SW480 (cell line): ENCODE measurements at regions not wholly inside any gene's neighbourhood (a gene's known extent, or its start where the extent isn't known, plus 50 kb on each side); places are given as distances from the start of the nearest gene placed in this dataset.
"Not testable (repeated sequence)": the region's sequence is repeated elsewhere in the genome, so short reads cannot be mapped to it uniquely, and the experiment has no call there.

Source experiments
- DNase-seq: peaks from one replicate; pipeline ENCODE4 v3.0.0-alpha.2; 2016; ENCODE audit warnings: low spot score

DNA sequence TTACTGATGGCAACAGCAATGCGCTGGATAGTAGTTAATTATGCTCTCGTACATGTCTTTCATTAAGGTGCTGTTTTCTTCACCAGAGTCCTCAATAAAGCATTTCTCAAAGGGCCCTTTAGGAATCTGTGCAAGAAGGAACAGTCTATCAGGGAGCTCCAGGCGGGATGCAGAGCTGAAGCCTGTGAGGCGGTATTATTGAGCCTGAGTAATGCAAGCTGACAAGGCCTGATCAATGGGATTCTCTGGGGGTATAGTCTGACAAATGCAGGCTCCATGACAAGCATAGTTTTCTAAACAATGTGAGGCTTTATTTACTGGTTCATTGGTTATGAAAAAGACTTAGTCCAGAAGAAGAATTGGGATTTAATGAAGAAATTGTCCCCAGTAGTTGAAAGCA is 530.9 kb upstream of the CBLB start:
- DNase-seq, result no peak

DNA sequence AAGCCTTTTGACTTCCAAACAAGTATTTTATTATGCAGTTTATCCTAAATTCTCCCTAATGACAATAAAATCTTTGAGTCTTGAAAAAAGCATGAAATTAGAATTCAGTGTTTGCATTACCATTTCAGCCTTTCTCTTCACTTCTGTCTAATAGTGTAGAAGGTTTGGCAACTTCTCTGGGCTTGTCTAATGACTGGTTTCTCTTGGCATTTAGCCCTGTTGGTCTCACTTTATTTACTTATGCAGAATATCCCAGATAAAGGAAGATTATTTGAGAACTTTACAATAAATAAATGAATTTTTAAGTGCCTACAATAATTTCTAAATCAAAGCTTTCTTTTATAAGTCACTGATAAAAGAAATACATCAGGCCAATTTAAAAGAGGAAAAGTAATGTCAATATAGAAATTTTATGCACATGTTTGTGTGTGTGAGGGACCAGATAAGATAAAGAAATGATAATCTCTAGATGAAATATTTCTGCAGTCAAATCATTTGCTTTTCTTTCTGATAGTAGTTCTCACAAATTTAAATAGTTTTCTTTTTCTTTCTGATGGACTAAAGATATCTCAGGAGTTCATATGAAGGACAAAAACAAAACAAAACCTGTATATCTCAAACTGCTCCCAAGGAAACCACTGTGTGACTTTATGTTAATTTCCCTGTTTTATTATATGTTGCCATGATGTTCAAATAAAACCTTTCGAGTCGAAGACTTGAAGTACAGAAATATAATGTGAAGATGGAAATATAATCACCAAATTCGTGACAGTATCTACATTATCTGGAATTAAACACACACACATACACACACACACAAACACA is 533.1 kb upstream of the CBLB start:
- no peak for DNase-seq

DNA sequence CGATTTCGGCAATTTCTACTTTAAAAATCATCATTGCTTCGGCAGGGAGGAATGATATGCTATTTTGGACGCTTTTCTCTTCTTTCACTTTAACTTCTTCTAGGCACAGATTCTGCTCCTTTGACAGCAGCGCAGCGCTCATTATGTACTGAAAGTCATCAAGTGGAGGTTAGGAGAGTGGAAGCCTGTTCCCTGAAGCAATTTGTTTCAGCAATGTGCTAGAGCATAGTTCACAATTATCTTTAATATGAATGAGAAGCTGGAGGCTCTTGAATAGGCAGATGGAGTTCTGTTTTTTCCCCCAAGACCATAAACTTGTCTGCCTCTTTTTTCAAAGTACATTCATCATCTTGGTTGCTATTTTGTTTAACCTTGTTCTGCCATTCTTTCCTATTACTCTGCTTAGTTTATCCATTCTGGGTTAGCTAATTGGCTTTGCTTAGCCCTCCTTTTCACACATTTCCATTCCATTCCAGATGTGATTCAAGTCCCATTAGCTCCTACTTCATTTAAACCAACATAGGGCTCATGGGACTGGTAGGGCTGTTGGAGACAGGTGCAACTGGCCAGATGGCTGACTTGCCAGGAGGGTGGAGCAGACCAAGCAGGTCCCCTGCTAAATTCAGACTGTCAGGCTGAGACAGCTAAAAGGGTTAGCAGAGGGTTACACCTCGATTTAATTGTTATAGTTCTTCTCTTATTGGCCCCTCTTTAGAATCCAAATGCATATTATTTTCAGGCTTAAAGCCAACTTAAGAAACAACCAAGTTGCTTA is 534.7 kb upstream of the CBLB start:
- no peak for DNase-seq

DNA sequence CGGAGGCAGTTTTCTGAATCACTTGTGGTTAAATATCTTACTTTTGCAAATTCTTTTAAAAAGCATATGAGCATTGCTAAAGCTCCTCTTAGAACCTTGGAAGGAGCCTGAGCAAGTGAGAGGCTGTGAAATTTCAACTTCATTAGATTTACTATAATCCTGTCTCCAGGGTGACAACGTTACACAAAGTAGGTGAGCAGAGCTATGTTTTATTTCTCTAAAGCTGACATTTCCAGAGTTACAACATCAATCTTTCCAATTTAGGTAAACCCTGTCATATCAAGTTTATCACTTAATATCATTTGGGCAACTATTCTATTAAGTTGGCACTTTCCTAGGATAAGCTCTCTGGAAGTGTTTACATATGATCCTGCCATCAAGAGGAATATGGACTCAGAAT is 544.9 kb upstream of the CBLB start:
- DNase-seq, result no peak

DNA sequence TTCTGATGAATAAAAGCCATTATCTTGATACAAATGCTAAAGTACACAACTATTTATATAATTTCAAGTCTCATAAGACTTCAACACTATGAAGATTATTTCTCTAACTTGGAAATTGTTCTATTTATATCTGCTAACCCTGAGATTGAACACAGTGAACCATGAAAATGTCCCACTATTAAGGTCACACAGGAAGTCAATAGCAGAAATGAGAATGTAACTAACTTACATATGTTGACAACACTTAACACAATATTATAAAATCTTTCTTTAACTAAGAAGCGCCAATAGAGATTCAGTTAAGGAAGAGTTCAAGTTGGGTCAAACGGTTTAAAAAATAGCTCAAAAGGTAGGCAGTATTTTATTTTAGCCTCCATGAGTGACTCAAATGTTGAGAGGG is 551.8 kb upstream of the CBLB start:
- DNase-seq, result no peak

DNA sequence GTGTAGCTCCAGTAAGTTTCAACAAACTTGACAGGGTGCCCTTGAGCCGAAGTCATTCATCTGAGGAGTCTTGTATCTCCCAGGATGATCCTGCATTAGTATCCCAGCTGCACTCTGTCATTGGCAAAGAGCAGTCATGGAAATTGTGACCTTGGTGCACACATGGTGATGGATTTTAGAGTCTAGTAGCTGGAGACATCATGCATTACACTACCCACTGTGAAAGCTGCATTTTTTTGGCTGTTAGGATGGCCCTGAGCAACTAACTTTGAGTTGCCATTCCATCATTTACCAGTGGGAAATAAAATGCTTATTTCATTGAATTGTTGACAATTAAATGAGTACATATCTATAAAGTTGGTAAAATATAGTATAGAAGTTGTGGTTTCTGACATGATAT is 552.6 kb upstream of the CBLB start:
- no peak for DNase-seq

DNA sequence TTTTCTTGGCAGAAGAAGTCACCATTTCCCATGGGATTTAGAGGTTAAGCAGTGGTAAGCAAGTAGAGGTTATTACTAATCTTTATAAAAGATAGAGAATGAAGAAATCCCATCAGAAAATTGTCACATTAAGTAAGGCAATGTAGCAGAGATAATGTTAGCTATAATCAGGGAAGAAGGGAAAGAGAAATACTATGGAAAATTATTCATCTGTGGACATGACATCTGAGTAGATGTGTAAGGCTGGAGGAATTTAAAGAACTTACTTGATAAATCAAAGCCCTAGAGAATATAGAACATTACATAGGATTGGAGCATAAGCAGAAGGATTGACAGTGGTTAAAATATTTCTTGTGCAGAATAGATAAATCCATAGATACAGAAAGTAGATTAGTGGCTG is 553.1 kb upstream of the CBLB start:
- no peak for DNase-seq

DNA sequence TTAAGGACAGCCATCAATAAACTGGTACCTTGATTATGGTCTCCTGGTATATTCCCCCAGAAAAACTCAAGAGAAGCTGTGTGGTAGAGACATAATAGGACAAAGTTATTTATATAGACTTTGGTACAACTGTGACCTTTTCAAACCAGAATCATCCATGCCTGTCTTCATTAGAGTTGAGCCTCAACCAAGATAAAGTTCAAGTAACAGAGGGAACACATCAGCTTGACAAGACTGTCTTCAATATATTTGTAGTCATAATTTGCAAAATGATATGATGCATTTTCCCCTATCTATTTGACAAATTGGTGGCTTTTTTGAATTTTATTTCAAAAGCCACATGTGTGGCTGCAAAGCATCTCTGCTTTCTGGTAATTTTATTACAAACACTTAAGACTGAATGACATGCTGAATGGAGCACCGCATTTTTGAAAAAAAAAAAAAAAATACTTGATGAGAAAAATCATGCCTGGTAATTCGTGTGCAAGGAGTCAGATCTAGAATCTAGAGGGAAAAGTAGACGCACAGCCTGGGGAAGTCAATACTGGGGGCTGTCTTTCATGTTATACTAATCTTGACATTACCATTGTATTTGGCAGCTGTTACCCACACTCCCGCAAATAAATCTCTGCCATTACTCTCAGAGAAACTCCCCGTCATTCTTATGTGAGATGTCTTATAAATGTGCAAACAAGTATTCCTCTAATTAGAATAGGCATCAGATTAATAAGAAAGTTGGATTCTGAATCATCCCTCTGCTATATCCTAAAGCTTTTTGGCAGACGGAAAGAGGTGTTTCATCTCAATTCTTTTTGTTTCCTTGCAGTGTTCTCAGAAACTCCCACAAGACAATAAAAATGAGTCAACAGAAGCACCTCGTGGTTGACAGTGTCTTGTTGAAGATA is 554.8 kb upstream of the CBLB start:
- no peak for DNase-seq

DNA sequence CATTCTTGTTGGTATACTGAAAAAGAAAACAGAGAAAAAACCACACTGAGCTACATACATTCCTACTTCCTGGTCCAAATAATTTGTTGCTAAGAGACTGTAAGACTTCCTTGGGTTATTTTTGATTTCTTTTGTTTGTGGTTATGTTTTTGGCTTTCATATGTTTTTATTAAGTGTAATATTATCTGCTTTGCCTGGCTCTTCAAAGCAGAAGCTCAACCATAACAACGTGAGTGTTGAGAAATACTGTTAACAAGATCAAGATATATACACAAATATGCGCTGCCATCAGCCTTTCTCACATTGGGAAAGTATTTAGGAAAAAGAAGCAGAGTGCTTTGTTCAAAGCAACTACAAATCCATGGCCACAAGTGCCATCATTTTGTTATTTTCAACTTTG is 556.2 kb upstream of the CBLB start:
- no peak for DNase-seq

DNA sequence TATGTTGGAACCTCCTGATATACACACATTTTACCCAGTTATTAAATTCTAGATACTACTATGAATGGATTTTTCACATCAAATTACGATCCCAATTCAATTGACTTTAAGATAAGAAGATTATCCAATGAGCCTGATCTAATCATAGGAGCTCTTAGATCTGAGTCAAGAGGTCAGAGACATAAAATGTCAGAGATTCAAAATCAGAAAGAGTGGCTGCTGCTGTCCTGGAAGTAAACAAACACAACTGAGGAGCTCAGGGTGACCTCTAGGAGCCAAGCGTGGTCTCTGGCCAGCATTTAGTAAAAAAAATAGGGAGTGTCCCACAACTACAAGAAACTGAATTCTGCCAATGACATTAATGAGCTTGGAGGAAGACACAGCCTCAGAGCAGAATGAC is 557.1 kb upstream of the CBLB start:
- no peak for DNase-seq

DNA sequence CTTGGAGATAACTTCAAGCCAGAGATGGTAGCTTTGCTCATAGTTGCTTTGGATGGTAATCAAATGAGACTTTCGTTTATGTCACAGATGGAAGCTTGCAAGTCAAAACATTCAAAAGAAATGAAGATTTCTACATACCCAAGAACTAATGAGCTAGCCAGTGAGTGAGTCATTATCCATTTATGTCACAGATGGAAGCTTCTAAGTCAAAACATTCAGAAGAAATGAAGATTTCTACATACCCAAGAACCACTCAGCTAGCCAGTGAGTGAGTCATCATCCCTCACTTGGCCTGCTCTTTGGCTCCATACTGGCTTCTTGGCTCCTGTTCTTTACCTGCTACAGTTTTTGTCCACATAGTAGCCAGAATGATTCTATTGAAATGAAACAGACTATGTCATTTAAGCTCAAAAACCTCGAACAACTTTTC is 559.8 kb upstream of the CBLB start:
- no peak for DNase-seq

DNA sequence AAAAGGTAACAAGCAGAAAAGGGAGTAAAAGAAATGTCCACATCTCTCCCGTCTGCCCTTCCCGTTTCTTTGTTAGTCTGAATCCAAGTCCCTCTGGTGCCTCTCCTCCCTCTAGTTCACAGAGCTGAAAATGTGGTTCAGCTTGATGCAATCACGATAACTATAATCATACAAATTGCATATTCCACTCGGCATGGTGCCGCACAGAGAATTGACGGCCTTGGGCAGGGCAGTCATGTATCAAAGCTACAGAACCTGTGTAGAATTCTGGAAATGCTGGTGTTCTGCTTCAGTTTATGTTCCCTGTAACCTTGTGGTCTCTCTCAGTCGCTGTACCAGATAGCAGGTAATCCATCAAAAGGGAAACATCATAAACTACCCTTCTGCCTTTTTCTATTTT is 562.9 kb upstream of the CBLB start:
- DNase-seq, result no peak

DNA sequence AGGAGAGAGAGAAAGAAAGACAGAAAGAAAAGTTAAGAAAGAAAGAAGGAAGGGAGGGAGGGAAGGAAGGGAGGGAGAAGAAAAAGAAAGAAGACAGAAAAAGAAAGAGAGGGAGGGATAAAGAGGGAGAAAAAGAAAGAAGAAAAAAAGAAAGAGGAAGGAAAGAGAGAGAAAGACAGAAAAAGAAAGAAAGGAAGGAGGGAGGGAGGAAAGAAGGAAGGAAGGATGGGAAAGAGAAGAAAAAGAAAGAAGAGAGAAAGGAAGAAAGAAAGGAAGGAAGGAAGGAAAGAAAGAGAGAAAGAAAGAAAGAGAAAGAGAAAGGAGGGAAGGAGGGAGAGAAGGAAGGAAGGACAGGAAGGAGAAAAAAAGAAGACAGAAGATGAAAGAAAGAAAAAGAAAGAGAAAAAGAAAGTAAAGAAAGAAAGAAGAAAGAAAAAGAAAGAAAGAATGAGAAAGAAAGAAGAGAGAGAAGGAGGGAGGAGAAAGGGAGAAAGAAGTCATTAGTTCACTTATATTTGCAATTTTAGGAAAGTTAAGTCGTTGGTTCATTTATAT is 567.2 kb upstream of the CBLB start:
- DNase-seq, result no peak

DNA sequence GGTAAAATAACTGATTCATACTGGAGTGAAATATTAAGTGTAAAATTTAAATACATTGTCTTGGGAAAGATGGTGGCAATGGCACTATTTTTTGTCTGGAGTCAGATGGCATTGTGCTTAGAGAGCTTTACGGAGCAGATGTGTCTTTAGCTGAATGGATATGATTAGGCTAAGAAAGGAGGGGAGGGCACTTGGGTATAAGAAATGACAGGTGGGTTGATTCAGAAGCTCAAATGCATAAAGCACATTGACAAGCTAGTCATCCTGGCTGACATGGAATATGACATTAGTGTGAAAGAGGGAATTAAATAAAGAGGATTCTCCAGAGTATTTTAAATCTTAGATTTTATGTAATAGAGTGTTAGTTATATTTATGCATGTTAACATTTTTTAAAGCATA is 570.1 kb upstream of the CBLB start:
- DNase-seq, result no peak

DNA sequence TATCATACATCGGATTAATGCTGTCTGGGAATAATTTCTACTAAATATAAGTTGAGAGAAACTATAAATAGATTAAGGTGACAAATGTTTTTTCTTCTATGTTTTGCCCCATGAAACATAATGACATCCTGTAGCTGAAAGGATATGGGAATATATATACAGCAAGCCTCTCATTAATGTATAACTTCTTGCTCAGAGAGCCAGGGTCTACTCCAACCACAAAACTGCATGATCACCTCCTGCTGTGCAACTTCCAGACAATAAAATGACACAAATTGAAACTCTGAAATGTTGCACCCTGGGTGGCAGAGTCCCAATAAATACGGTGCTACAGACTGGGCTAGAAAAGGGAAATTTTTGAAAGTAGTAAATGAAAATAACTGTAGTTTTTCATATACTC is 571.9 kb upstream of the CBLB start:
- DNase-seq, result no peak

DNA sequence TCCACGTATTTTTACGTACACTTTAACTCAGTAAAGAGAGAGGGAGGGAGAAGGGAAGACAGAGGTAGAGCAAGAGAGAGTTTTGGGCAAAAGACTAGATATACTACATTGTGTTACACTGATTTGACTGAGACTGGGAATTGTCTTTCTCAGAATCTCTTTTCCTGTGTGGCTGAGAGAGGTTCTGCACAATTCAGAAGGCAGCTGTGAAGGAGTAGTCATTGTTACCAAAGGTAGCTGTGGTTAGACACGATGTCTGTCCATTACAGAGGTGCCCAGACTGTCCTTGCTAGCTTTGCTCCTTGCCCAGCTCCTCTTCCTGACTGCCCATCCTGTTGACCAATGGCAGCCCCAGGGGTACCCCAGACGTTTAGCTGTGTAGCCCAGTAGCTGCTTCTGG is 577.5 kb upstream of the CBLB start:
- DNase-seq, result no peak

DNA sequence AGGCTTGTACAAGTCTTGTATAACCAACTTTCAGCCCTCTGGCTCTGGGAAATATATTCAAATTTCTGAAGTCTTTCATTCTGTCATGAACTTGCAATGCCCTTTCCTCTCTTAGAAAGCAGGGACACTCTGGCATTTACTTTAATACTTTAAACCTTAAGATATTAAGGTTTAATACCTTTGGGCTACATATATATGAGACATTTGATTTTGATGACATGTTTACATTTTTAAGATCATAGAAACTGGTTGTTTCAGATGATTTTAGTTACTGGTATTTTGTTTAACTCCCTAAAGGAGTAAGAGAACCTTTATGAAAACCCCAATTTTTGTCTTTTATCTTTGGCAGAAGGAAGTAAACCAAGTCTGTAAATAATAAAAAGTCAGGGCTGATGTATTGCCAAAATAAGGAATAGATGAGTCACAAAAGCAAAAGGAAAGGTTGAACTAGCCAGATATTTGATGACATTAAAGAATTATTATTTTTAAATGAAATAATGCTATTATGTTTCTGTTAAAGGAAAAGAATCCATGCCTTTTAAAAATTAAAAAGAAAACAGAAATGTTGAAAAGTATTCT is 579.0 kb upstream of the CBLB start:
- no peak for DNase-seq

DNA sequence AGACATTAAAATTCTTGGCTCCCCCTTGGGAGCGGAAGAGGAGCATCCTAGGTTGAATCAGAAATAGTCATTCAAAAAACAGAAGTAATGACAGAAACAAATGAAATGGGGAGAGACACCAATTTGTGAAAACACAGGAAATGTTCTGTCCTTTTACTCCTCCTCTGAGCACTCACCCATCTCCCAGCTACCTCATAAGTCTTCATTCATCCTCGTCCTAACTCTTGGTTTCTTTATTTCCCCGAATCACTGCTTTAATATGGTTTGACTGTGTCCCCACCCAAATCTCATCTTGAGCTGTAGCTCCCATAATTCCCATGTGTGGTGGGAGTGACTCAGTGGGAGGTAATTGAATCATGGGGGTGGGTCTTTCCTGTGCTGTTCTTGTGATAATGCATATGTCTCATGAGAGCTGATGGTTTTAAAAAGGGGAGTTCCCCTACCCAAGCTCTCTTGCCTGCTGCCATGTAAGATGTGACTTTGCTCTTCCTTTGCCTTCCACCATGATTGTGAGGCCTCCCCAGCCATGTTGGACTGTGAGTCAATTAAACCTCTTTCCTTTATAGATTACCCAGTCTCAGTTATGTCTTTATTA is 579.7 kb upstream of the CBLB start:
- not testable (repeated sequence) for DNase-seq

DNA sequence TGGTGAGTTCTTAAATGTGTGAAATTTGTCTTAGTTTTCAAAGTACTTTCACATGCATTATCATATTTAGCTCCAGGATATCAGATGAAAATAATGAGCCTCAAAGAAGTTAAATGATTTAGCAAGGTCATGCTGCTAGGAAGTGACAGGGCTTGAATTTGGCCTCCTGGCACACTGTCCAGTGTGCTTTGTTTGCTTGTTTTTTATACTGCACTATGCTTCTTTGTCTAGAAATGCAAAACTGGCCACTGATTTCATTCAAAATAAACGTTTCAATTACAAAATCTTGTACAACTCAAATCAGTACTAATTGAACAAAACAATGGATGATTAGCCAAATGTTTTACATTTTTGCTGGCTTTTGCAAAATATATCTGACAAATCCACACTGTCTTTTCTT is 583.3 kb upstream of the CBLB start:
- DNase-seq, result no peak

DNA sequence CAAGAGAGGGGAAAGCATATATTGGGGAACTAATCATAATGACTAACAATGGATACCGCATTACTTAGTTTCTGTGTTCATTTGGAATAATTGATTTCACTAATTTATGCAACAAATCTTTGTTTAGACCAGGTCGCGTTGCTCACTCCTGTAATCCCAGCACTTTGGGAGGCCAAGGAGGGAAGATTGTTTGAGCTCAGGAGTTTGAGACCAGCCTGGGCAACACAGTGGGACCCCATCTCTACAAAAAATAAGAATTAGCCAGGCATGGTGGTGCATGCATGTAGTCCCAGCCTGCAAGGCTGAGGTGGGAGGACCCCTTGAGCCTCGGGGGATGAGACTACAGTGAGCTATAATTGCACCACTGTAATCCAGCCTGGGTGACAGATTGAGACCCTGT is 585.7 kb upstream of the CBLB start:
- no peak for DNase-seq
